CD4-positive, alpha-beta T cell treated with Interleukin-6 at 100 ng/mL for 8 hours (primary cell): ENCODE measurements at regions not wholly inside any gene's neighbourhood (a gene's known extent, or its start where the extent isn't known, plus 50 kb on each side); places are given as distances from the start of the nearest gene placed in this dataset.
"Not testable (repeated sequence)": the region's sequence is repeated elsewhere in the genome, so short reads cannot be mapped to it uniquely, and the experiment has no call there.

Experiments
- DNase-seq: peaks from one replicate; pipeline ENCODE4 v3.0.0-alpha.2; 2020; ENCODE audit warnings: mixed read lengths, low spot score

DNA sequence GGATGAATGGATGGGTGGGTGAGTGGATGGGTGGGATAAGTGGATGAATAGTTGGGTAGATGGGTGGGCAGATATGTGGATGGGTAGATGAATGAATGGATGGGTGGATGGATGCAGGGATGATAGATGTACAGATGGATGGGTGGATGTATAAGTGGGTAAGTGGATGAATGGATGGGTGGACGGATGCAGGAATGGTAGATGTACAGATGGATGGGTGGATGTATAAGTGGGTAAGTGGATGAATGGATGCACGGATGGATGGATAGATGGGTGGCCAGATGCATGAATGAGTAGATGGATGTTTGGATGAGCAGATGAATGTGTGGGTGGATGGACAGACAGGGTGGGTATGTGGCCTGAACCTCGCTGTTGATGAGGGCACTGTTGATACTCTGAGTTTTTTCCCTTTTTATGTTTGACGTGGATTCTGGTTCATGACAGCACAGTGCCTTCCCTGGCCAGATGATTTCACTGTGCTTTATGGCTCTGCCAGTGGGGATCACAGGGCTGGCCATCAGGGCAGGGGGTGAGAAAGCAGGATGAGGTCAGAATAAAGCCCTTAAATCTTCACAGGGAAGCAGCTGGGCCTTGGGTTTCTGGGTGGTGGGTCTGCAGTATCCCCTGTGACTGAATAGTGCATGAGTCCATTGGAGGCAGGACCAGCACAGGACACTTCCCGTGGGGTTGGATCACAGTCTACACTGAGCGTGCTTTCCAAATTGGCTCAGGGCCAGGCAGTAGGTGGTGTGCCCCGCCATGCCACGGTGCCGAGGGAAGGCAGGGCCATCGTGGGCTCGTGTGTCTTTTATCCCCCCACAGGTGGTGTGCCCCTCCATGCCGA lies 213.2 kb downstream of the BANP start:
- not testable (repeated sequence) for DNase-seq

GRCh38 chr16:88165040-88165544 lies 213.9 kb downstream of the BANP start:
- DNase-seq = not testable (repeated sequence)

- not testable (repeated sequence) for DNase-seq
These were observed 214.4 kb downstream of the BANP start for GRCh38 chr16:88165683-88166082.

DNA sequence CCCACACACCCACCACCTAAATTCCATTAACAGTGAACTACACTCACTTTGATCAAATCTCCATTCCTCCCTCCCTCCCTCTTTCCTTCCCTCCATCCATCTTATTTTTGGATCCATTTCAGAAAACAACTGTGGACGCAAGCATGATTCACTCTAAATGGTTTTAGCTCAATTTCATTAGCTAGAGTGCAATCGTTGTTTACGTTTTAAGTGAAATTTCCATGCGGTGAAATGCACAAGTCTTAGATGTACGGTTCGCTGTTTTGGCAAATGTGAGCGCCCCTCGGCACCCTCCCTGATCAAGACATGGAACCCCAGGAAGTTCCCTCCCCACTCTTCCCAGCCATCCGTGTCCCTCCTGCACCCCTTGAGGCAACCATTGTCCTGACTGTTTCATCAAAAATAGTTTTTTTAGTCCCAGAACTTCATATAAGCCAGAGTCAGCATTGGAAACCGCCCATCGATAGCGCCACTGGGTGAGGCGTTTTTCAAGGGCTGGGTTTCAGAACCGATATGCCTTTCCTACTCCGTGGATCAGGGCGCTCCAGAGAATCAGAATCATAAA lies 215.1 kb downstream of the BANP start:
- DNase-seq = not testable (repeated sequence)

- DNase-seq = not testable (repeated sequence)
These were observed 214.8 kb upstream of the ZNF469 start for GRCh38 chr16:88167798-88168556.

GRCh38 chr16:88168557-88168949 lies 214.2 kb upstream of the ZNF469 start:
- DNase-seq = not testable (repeated sequence)

DNA sequence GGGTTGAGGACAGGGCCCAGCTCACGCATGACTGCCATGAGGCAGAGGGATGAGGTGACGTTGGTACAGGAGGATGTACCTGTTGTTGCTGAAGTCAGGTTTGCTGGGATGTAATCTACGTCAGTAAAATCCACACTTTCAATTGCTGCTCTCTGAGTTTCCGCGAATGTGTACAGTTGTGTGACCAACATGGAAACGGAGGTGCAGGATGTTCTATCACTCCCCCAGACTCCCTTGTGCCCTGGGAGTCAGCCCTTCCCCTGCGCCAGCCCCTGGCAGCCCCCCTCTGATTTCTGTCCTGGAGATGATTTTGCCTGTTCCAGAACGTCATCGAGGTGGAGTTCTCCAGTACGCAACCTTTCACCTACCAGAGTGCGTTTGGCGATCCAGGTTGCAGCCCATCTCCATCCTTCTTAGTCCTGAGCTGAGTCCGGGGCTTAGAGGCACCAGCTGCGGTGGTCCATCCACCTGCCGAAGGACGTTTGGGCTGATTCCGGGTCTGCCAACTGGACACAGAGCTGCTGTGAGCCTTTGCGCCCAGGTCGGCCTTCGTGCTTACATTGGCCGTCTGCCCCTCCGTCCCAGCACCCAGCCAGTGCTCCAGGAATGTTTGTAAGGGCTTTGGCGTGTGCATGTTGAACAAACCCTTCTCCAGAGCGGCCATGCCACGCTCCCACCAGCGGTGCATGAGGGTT lies 213.5 kb upstream of the ZNF469 start:
- DNase-seq = not testable (repeated sequence)

GRCh38 chr16:88169831-88170165 lies 213.0 kb upstream of the ZNF469 start:
- not testable (repeated sequence) for DNase-seq

- no peak for DNase-seq
These were observed 212.2 kb upstream of the ZNF469 start for GRCh38 chr16:88170528-88170991.

GRCh38 chr16:88171126-88171525 lies 211.6 kb upstream of the ZNF469 start:
- not testable (repeated sequence) for DNase-seq

- DNase-seq = not testable (repeated sequence)
These were observed 206.6 kb upstream of the ZNF469 start for GRCh38 chr16:88176184-88176583.

DNA sequence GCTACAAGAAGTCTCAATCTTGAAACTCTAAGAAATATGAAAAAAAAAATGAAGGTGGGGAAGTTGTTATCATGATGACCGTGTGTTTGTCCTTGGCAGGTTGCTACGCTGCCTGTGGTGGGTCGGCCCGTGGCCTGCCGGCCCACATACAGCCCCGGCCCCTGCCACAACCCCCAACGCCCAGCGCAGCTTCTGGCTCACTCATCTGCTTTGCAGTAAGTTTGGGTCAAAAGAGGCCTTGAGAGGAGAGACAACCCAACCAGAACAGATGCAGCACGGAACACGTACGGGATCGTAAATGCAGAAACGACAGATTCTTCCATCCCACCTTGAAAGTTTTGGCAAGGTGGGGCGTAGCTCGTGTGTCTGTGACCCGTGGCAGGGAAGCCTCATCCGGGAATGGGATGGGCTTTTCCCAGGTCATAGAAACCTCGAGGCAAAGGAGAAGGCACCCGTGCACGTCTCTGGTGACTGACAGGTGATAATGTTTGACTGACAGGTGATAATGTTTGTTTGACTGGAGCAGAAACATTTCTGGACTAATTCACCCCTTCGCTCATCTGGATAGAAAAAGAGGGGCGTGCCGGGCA lies 206.1 kb upstream of the ZNF469 start:
- DNase-seq = not testable (repeated sequence)

GRCh38 chr16:88178251-88178650 lies 204.5 kb upstream of the ZNF469 start:
- not testable (repeated sequence) for DNase-seq

- DNase-seq = not testable (repeated sequence)
These were observed 203.9 kb upstream of the ZNF469 start for GRCh38 chr16:88178896-88179295.

DNA sequence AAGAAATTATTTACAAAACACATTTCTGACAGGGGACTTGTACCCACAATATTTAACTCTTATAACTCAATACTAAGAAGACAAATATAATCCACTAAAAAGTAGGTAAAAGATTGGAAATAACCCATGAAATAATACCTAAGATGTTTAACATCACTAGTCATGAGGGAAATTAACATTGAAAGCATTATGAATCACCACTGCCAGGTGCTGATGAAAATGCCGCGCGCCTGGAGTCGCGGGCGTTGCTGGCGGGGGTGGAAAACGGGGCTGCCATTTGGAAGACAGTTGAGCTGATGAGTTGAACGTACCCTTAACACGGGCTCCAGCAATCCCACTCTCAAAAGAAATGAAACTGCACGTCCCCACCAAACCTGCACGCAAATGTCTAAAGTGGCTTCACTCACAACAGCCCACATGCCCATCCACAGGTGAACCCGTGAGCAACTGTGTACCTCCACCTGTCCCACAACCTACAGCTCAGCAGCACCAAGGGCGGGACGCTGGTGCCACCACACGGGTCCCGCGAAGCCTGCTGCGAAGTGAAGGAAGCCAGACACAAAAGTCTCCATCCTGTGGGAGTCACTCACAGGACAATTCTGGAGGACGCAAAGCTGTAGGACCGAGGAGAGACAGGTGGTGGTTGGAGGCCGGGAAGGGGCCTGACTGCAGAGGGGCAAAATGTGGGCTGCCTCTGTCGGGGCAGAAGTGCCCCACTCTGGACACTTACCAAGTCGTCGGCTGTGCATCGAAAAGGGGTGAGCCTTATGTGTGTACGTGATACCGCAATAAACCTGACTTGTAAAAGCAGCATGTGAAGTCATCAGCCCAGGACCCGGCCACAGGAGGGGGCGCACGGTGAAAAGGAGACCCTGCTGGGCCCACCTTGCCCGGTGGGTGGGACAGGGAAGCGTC lies 199.5 kb upstream of the ZNF469 start:
- not testable (repeated sequence) for DNase-seq

DNA sequence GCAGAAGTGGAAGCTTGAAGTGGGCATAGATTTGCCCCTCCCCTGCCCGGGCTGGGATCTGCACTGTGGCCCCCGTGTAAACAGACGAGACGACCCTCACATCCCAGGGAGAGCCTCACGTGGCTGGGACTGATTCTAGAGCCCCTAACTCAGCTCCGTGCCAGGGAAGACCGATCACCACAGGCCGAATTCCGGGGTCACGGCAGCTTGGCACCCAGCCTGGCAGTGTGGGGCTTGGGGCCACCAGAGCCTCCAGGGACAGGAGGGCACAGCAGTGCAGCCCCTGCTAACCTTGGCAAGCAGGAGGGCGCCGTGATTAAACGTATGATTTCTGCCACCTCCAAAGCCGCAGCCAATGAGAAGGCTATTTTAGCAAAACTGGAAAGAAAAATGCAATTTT lies 198.7 kb upstream of the ZNF469 start:
- not testable (repeated sequence) for DNase-seq

DNA sequence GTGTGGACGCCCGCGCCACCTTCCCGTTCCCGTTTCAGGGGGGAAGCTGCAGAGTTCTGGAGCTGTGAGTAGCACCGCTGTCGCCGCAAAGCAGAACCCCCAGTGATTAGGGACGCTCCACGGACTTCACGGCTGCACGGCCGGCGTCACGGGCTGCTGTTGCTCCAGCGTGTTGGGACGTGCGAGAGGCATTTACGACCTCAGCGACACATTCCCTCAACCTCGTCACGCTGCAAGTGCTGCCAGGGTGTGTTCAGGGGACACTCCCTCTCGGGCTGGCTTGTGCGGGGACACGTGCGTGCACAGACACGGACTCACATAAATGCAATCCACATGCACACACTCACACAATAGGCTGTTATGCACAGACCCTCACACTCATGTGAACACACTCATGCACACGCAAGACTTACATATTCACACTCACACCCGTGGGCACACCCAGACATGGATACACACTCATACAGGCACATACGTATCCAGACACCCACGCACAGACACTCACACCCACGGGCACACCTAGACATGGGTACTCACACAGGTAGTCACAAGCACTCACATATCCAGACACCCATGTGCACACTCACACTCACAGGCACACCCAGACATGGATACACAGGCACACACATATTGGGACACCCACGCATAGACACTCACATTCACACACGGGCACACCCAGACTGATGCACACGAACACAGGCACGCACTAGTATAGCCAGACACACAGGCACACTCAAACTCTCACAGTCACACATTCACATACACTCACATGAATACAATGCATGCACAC lies 198.0 kb upstream of the ZNF469 start:
- DNase-seq = not testable (repeated sequence)

GRCh38 chr16:88185406-88185805 lies 197.4 kb upstream of the ZNF469 start:
- DNase-seq = not testable (repeated sequence)
